GM23338 (cell line): ENCODE measurements at regions not wholly inside any gene's neighbourhood (a gene's known extent, or its start where the extent isn't known, plus 50 kb on each side); places are given as distances from the start of the nearest gene placed in this dataset.

Experiments used
- ATAC-seq: fragments of 200-7000 bp; cut with Tn5 transposase; 3 replicates; pipeline ENCODE4 v1.9.1; 2020
- DNase-seq: peaks from one replicate; pipeline ENCODE4 v3.0.0-alpha.2; 2015; ENCODE audit warnings: low spot score
- H2AFZ ChIP-seq: fragments of 200-600 bp; sonication (generic); 2 replicates; pipeline ENCODE4 v1.8.0; 2016; ENCODE audit warnings: antibody characterized with exemption, mild to moderate bottlenecking, moderate library complexity
- H3F3A ChIP-seq: fragments of 200-600 bp; sonication (generic); replicated peaks from 2 replicates; pipeline ENCODE4 v1.8.0; 2017; ENCODE audit warnings: antibody characterized with exemption, mixed run types, low read depth
- H3K27ac ChIP-seq: fragments of 200-600 bp; sonication (generic); 2 replicates; pipeline ENCODE4 v1.6.1; 2016; ENCODE audit warnings: low read depth
- H3K27me3 ChIP-seq: fragments of 200-600 bp; sonication (generic); 2 replicates; pipeline ENCODE4 v1.8.0; 2016; ENCODE audit warnings: mild to moderate bottlenecking, mixed run types, moderate library complexity; ENCODE audit not compliant: insufficient read depth
- H3K36me3 ChIP-seq: fragments of 200-600 bp; sonication (generic); 2 replicates; pipeline ENCODE4 v1.8.0; 2016; ENCODE audit warnings: mild to moderate bottlenecking; ENCODE audit not compliant: insufficient read depth
- H3K4me1 ChIP-seq: fragments of 200-600 bp; sonication (generic); 2 replicates; pipeline ENCODE4 v1.8.0; 2016; ENCODE audit warnings: mild to moderate bottlenecking, moderate library complexity; ENCODE audit not compliant: insufficient read depth
- H3K4me2 ChIP-seq: fragments of 200-600 bp; sonication (generic); 2 replicates; pipeline ENCODE4 v1.7.1; 2017; ENCODE audit warnings: mixed run types
- H3K4me3 ChIP-seq: fragments of 200-600 bp; sonication (generic); 2 replicates; pipeline ENCODE4 v1.6.1; 2016; ENCODE audit warnings: mixed run types
- H3K79me2 ChIP-seq: fragments of 200-600 bp; sonication (generic); replicated peaks from 2 replicates; pipeline ENCODE4 v1.8.0; 2017; ENCODE audit warnings: mild to moderate bottlenecking; ENCODE audit not compliant: insufficient read depth
- H3K9me2 ChIP-seq: fragments of 200-600 bp; sonication (generic); 2 replicates; pipeline ENCODE4 v1.8.0; 2017; ENCODE audit not compliant: insufficient read depth
- H4K20me1 ChIP-seq: fragments of 200-600 bp; sonication (generic); replicated peaks from 2 replicates; pipeline ENCODE4 v1.8.0; 2017; ENCODE audit warnings: mild to moderate bottlenecking; ENCODE audit not compliant: insufficient read depth
- H3K27ac Mint-ChIP-seq: 2 replicates; pipeline ENCODE4 v1.8.0; 2020; ENCODE audit warnings: inconsistent platforms, mild to moderate bottlenecking, moderate library complexity, mixed read lengths
- H3K27me3 Mint-ChIP-seq: 3 replicates; pipeline ENCODE4 v1.8.0; 2022; ENCODE audit warnings: low read depth, mild to moderate bottlenecking, moderate library complexity, mixed read lengths, inconsistent platforms; ENCODE audit not compliant: insufficient read depth, poor library complexity
- H3K36me3 Mint-ChIP-seq: 3 replicates; pipeline ENCODE4 v1.8.0; 2021; ENCODE audit warnings: low read depth, mild to moderate bottlenecking, inconsistent platforms, moderate library complexity, mixed read lengths
- H3K4me1 Mint-ChIP-seq: 3 replicates; pipeline ENCODE4 v1.8.0; 2020; ENCODE audit warnings: mild to moderate bottlenecking, inconsistent platforms, mixed read lengths
- H3K4me3 Mint-ChIP-seq: 3 replicates; pipeline ENCODE4 v1.8.0; 2021; ENCODE audit warnings: moderate library complexity, mild to moderate bottlenecking, inconsistent platforms, mixed read lengths
- H3K9me3 Mint-ChIP-seq: 3 replicates; pipeline ENCODE4 v1.8.0; 2020; ENCODE audit warnings: moderate library complexity, mild to moderate bottlenecking, inconsistent platforms, mixed read lengths
- CTCF ChIP-seq, 2 experiments: fragments of 200-600 bp in 1 of 2; sonication (generic) in 1 of 2; conservative IDR thresholded peaks; 2 replicates each; pipeline versions ENCODE4 v1.5.1 to v1.6.1; 2016 to 2017; ENCODE audit warnings: antibody characterized with exemption in 2 of 2, low read depth in 2 of 2, mild to moderate bottlenecking in 2 of 2, moderate library complexity in 1 of 2
- ETS1 ChIP-seq: IDR thresholded peaks from 2 replicates; pipeline ENCODE4 v1.6.1; 2016; ENCODE audit warnings: antibody characterized with exemption
- NANOG ChIP-seq: IDR thresholded peaks from 2 replicates; pipeline ENCODE4 v1.6.1; 2016; ENCODE audit warnings: antibody characterized with exemption, borderline replicate concordance
- STAT1 ChIP-seq: IDR thresholded peaks from one replicate; pipeline ENCODE4 v1.6.1; 2016; ENCODE audit warnings: antibody characterized with exemption; ENCODE audit not compliant: unreplicated experiment
- ZNF114 ChIP-seq: fragments of 250-450 bp; sonication (Bioruptor Pico); IDR thresholded peaks from 2 replicates; pipeline ENCODE4 v1.5.0; 2020; ENCODE audit warnings: mild to moderate bottlenecking, moderate library complexity
- ZNF331 ChIP-seq: fragments of 250-450 bp; sonication (Bioruptor Pico); IDR thresholded peaks from 2 replicates; pipeline ENCODE4 v1.5.0; 2020; ENCODE audit warnings: low read depth, mild to moderate bottlenecking, moderate library complexity
- ZNF462 ChIP-seq: fragments of 250-450 bp; sonication (Bioruptor Pico); IDR thresholded peaks from 2 replicates; pipeline ENCODE4 v1.5.0; 2020; ENCODE audit warnings: mild to moderate bottlenecking, moderate library complexity

GRCh38 chr17:77504652-77505155 is 363.9 kb downstream of the SEC14L1 start (continued):
- TF ChIP-seq ZNF462 = no peak
- TF ChIP-seq ZNF331 = no peak

- H3K9me2 ChIP-seq = peaks cover 10% of the 10 kb centered on the region
- no peak for DNase-seq
- peaks cover 27% of the 10 kb centered on the region for H3K27me3 Mint-ChIP-seq
- TF ChIP-seq ETS1 (no peak), STAT1 (no peak), ZNF114 (CRISPR knock-in tag) (no peak), CTCF (conservative IDR thresholded peaks at IDR 0.05; ENCODE audit: low read depth in 2 of 2) (no peak), ZNF462 (no peak), NANOG (no peak)
Observed at GRCh38 chr17:77505181-77505639, 364.4 kb downstream of the SEC14L1 start.

More at GRCh38 chr17:77505181-77505639, 364.4 kb downstream of the SEC14L1 start:
- ATAC-seq = no peak
- Histone ChIP-seq H3K27me3 (no peaks in the 10 kb centered on the region), H3K4me3 (no peak overlapping the region), H3K36me3 (peaks cover 3% of the 10 kb centered on the region; the same call in 1 of the 2 replicates), H3K4me1 (peaks cover 13% of the 10 kb centered on the region), H3K79me2 (no peaks in the 10 kb centered on the region), H3F3A (no peaks in the 10 kb centered on the region), H4K20me1 (no peaks in the 10 kb centered on the region), H3K27ac (no peak overlapping the region), H3K4me2 (no peak overlapping the region), H2AFZ (no peak overlapping the region)
- peaks cover 21% of the 10 kb centered on the region for H3K36me3 Mint-ChIP-seq
- H3K4me1 Mint-ChIP-seq = peaks cover 22% of the 10 kb centered on the region
- no peak overlapping the region for H3K4me3 Mint-ChIP-seq
- H3K27ac Mint-ChIP-seq = no peak overlapping the region
- H3K9me3 Mint-ChIP-seq = peaks cover 5% of the 10 kb centered on the region; the same call in 2 of the 3 replicates
